ENCODE measurements at regions not wholly inside any gene's neighbourhood (a gene's known extent, or its start where the extent isn't known, plus 50 kb on each side); places are given as distances from the start of the nearest gene placed in this dataset.

- no peak for TF ChIP-seq EZH2phosphoT487 (IDR thresholded peaks at IDR 0.05)
- TF ChIP-seq EZH2 (IDR thresholded peaks at IDR 0.05) = no peak
- TF ChIP-seq CTCF (IDR thresholded peaks at IDR 0.05) = peak; percentile 19
- peak; percentile 63 for DNase-seq (ENCODE audit: low spot score)
- H3K4me1 ChIP-seq = peaks cover 28% of the 10 kb centered on the region
- no peak overlapping the region for H3K9ac ChIP-seq
- Mint-ChIP-seq H3K36me3 (no peaks in the 10 kb centered on the region), H3K4me1 (peaks cover 17% of the 10 kb centered on the region), H3K4me3 (no peak overlapping the region), H3K9me3 (peaks cover 3% of the 10 kb centered on the region), H3K27ac (no peak overlapping the region), H3K27me3 (ENCODE audit: insufficient read depth, low read depth) (no peaks in the 10 kb centered on the region)
- no peaks in the 10 kb centered on the region for H3K27me3 ChIP-seq
- no peak overlapping the region for H3K4me3 ChIP-seq
- peak overlapping the region; percentile 40 for H3K4me2 ChIP-seq
- H3K36me3 ChIP-seq = no peaks in the 10 kb centered on the region
- H4K20me1 ChIP-seq (ENCODE audit: low read depth) = no peaks in the 10 kb centered on the region
- H3K27ac ChIP-seq = no peak overlapping the region
- no peaks in the 10 kb centered on the region for H3K9me3 ChIP-seq (ENCODE audit: low read depth)
- peaks cover 7% of the 10 kb centered on the region for H3F3A ChIP-seq (ENCODE audit: low read depth)
- no peaks in the 10 kb centered on the region for H3K79me2 ChIP-seq (ENCODE audit: low read depth)
- H2AFZ ChIP-seq (replicated peaks) = peak overlapping the region; percentile 91
Measured at GRCh38 chr7:49244543-49244942, 320.2 kb downstream of the CDC14C start.

GRCh38 chr7:49245062-49245461 lies 320.7 kb downstream of the CDC14C start:
- Histone ChIP-seq H3K79me2 (ENCODE audit: low read depth) (no peaks in the 10 kb centered on the region), H2AFZ (replicated peaks) (peak overlapping the region; percentile 91), H3F3A (ENCODE audit: low read depth) (peaks cover 7% of the 10 kb centered on the region), H3K9me3 (ENCODE audit: low read depth) (no peaks in the 10 kb centered on the region), H4K20me1 (ENCODE audit: low read depth) (no peaks in the 10 kb centered on the region), H3K4me1 (peaks cover 28% of the 10 kb centered on the region), H3K9ac (no peak overlapping the region), H3K36me3 (no peaks in the 10 kb centered on the region), H3K4me2 (peak overlapping the region; percentile 40), H3K27ac (no peak overlapping the region), H3K27me3 (no peaks in the 10 kb centered on the region), H3K4me3 (no peak overlapping the region)
- no peak overlapping the region for H3K27ac Mint-ChIP-seq
- H3K9me3 Mint-ChIP-seq = no peaks in the 10 kb centered on the region
- H3K27me3 Mint-ChIP-seq (ENCODE audit: insufficient read depth, low read depth) = no peaks in the 10 kb centered on the region
- DNase-seq (ENCODE audit: low spot score) = no peak
- no peak for TF ChIP-seq EZH2 (IDR thresholded peaks at IDR 0.05)
- no peak for TF ChIP-seq EZH2phosphoT487 (IDR thresholded peaks at IDR 0.05)
- no peak for TF ChIP-seq CTCF (IDR thresholded peaks at IDR 0.05)
- peaks cover 17% of the 10 kb centered on the region for H3K4me1 Mint-ChIP-seq
- H3K36me3 Mint-ChIP-seq = no peaks in the 10 kb centered on the region
- no peak overlapping the region for H3K4me3 Mint-ChIP-seq

GRCh38 chr7:49247759-49248158 lies 323.4 kb downstream of the CDC14C start:
- Histone ChIP-seq H2AFZ (replicated peaks) (no peak overlapping the region), H3K27me3 (no peaks in the 10 kb centered on the region), H3K79me2 (ENCODE audit: low read depth) (no peaks in the 10 kb centered on the region), H3K9ac (no peak overlapping the region), H3F3A (ENCODE audit: low read depth) (peaks cover 7% of the 10 kb centered on the region), H3K4me1 (peaks cover 28% of the 10 kb centered on the region), H4K20me1 (ENCODE audit: low read depth) (no peaks in the 10 kb centered on the region), H3K36me3 (no peaks in the 10 kb centered on the region), H3K4me3 (no peak overlapping the region), H3K9me3 (ENCODE audit: low read depth) (no peaks in the 10 kb centered on the region), H3K4me2 (no peak overlapping the region), H3K27ac (no peak overlapping the region)
- Mint-ChIP-seq H3K36me3 (no peaks in the 10 kb centered on the region), H3K4me3 (no peak overlapping the region), H3K27ac (no peak overlapping the region), H3K27me3 (ENCODE audit: insufficient read depth, low read depth) (no peaks in the 10 kb centered on the region), H3K4me1 (peaks cover 17% of the 10 kb centered on the region), H3K9me3 (no peaks in the 10 kb centered on the region)
- no peak for TF ChIP-seq CTCF (IDR thresholded peaks at IDR 0.05)
- TF ChIP-seq EZH2phosphoT487 (IDR thresholded peaks at IDR 0.05) = no peak
- no peak for TF ChIP-seq EZH2 (IDR thresholded peaks at IDR 0.05)
- no peak for DNase-seq (ENCODE audit: low spot score)
